Activated CD4-positive, CD25-positive, alpha-beta regulatory T cell treated with anti-CD3 and anti-CD28 coated beads, Interleukin-2, amount 50 U/mL, for 24 hours (primary cell): ENCODE measurements at regions not wholly inside any gene's neighbourhood (a gene's known extent, or its start where the extent isn't known, plus 50 kb on each side); places are given as distances from the start of the nearest gene placed in this dataset.
"Not testable (repeated sequence)": the region's sequence is repeated elsewhere in the genome, so short reads cannot be mapped to it uniquely, and the experiment has no call there.

Experiments used
- ATAC-seq, 2 donors: fragments of 150-1000 bp; cut with Tn5 transposase; one replicate each; pipeline ENCODE4 v1.10.0; 2021; ENCODE audit warnings: mild to moderate bottlenecking in 1 of 2, moderate library complexity in 1 of 2

DNA sequence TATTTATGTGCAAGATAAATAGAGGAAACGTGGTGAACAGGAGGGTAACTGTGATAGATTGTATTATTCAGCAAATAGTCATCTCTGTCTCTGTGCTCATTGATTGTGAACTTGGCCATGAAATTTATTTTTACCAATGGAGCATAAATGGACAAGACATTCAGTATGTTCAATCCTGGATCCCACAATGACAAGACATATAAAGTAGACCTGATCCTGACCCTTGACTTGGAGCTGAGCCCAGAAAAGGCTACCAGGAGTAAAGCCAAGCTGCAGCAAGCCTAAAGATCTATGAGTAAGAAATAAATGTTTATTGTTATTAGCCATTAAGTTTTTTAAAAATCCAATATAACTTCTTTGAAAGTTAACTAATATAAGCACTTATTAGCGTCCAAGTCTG is 531.2 kb downstream of the PIK3C3 start:
- no peak for ATAC-seq

DNA sequence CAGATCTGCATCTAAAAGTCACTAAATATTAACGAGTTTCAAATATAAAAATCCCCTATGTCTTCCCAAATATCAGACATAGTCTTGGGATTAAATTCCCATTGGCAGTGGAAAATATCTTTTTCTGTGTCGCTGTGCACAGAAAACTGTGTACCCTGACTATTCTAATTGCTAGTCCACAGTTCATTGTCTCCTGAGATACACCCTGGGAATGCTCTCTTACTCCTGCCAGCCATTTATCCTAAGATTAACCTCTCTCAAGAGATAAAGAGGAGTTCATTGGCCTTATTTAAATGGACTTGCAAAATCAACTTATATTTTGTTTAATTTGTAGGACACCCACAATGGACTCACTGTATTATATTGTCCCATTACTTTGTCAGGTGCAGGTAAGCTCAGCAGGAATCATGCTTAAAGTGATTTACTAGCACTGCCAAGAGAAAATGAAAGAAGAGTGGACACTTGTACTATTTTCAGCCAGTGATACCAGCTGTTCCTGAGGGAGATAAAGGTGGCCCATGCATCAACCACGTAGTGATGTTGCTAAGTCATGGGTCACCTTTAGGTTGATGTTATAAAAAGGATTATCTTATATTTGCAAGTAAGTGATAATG is 553.8 kb downstream of the PIK3C3 start:
- ATAC-seq: no peak

DNA sequence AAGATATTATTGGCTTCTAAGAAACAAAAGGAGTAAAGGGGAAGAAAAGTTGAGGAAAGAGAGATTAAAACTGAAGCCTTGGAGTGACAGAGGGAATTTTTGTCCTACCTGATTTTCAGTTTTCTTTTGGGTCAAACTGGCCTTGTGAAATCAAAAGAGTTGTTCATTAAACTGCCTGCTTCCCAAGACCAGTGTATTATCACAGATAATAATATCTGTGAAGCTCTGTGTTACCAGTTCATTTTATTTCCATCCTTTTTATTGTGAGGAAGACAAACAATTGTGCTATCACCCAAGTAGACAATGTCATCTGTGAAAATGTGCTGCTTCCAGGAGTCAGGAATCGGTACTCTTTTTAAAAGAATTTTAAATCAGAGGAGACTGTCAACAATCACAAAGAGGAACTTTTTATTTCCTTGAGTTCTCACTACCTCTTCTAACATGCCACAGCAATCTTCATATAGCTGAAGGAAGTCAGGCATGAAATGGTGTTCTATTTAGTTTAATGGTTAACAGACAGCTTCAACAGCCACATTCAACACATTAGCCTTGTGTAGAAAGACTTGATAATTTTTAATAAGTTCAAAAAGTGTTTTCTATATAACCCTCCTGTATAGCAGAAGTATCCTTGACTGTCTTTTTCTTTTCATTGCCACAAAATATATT is 554.8 kb downstream of the PIK3C3 start:
- ATAC-seq: no peak

DNA sequence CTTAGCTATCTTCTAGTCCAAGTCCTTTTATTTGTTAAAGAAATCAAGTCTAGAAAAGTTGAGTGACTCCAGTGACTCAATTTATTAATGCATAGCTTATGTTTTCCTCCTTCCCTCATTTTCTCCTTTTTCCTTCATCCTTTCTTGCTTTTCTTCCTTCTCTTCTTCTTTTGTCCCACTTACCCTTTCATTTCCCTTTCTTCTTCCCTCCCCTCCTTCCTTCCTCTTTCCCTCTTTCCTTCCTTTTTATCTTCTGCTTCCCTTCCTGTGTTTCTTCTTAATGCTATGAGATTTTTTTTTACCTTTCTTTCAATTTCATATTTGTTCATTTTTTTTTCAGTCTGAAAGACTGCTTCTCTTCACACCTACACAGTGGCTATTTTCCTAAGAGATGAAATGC is 555.5 kb downstream of the PIK3C3 start:
- no peak for ATAC-seq

DNA sequence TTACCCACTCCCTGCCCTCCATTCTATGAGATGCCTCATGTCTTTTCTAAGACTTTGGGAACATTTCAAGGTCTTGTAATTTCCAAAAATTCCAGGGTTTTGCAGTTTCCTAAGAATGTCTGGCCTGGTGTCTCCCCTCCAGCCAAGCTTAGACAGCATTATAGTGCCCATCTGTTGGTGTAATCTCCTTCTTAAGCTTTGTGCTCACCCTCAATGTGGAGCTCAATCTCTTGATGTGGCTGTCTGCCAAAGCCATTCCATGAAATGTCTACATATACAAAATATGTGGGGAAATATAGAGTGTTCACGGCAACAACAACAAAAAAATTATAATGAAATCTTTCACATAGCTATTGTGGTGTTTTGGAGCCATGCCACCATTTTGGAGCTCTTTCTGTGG is 558.4 kb downstream of the PIK3C3 start:
- no peak for ATAC-seq

DNA sequence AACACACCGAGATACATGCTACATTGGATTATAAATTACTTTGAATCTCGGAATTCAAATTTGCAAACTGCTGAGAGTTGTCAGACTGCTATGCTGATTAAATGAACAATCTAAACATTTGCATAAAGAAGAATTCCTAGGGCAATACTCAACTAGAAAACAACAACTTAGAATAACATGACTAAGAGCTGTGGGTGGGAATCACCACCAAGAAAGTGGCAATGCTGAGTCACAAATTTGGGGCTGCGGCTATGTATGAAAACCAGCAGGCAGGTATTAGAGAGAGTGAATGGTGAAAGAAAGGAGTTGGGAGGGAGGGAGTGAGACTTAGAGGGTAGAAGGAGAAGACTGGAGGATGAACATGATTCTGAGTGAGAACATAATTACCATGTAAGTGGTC is 559.5 kb downstream of the PIK3C3 start:
- no peak for ATAC-seq

DNA sequence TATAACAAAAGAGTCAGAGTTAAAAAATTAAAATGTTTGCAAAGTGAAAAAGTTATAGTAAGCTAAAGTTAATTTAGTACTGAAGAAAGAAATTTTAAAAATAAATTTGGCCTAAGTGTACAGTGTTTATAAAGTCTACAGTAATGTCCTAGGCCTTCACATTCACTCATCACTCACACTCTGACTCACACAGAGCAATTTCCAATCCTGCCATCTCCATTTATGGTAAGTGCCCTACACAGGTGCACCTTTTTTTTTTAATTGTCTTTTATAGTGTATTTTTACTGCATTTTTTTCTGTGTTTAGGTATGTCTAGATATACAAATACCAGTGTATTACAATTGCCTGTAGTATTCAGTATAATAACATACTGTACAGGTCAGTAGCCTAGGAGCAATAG is 562.9 kb downstream of the PIK3C3 start:
- ATAC-seq: no peak

DNA sequence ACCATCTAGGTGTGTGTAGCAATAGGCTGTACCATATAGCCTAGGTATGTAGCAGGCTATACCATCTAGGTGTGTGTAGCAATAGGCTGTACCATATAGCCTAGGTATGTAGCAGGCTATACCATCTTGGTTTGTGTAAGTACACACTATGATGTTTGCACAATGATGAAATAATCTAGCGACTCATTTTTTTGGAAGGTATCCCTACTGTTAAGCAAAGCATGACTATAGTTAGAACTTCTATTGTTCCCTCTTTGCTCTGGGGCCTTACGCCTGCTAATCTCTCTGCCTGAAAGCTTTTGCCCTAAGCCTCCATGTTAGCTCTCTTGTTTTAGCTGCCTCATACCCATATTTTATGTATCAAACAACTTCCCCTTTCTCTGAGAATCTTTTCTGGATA is 563.3 kb downstream of the PIK3C3 start:
- not testable (repeated sequence) for ATAC-seq

DNA sequence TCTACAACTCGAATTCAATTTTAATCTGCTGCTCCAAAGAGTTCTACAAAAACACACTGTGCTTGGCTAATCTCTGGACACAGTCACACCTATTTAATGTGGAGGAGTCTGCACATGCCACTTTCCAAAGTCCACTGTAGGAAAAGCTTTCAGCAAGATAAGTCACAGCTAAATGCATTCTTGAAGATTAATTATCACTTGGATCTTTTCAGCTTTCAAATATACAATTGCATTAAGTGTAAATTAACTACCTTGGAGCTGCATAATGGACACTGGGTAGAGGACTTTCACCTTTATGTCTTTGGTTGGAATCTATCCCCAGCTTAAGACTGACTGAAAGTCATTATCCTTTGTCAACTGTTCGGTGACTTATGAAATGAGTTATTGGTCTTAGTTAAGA is 565.1 kb downstream of the PIK3C3 start:
- no peak for ATAC-seq

DNA sequence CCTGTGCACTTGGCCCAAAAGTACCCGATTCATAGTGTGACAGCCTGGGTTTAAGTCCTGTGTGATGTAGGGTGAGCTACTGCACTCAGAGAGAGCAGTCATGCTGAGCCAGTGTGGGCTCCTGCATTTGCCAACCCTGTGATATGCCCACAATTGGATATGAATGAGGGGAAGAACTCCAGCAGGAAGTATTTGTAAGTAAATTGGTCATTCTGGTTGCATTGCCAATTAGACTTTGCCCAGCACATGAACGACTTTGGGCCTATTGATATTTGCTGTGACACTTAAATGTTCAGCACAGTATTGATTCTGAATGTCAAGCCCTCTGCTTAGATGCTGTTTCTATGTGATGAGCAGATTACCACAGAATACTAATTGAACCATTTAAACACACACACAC is 570.9 kb downstream of the PIK3C3 start:
- ATAC-seq: no peak

DNA sequence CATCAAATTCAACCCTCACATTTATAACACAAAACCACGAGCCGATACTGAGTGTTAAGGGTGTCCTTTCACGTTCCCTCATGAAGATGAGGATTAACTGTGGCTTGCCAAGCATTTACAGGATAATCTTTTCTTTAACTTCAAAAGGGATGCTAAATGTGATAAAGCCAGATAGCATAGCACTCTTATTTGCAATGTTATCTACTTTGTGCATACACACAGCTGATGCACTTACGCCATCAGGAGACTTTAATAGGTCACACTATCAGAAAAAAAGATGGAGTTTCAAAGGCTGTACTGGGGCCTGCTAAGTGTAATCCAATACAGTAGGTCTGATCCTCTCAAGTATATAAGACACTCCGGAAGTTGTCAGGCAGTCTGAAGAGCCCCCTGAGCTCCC is 572.7 kb downstream of the PIK3C3 start:
- ATAC-seq: no peak

DNA sequence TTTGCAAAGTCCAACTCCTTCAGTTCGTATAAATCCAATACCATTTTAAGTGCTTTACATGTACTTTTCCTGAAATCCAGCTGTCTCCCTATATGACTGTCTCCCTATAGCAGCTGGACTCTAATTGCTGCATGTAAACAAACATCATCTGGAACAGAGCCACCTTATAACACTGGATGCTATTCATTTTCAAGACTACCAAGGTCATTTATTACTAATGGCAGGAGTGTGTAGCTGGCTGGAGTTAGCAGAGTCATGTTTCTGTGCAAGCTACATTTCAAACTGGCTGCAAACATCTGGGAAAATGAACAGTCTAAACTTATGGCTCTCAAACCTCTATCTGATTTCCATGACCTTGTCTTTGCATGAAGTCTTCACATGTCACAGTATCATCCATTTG is 575.2 kb downstream of the PIK3C3 start:
- ATAC-seq: no peak

DNA sequence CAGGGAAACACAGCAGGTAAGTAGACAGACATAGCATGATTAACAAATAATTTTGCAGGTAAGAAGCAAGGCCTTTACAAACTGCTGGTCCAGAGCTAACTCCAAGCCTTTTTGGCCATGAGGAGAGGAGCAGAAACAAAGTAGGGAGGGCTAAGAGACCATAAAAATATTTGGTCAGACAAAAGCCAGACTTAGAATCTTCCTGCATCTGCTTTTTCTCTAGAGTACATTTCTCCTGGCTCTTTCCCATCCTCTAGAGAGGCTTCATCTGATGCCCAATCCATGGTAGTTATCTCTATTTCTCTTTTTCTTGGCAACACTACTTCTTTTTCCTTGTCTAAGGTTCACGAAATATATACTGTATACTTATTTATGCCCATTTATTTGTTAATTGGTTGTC is 577.1 kb downstream of the PIK3C3 start:
- no peak for ATAC-seq

DNA sequence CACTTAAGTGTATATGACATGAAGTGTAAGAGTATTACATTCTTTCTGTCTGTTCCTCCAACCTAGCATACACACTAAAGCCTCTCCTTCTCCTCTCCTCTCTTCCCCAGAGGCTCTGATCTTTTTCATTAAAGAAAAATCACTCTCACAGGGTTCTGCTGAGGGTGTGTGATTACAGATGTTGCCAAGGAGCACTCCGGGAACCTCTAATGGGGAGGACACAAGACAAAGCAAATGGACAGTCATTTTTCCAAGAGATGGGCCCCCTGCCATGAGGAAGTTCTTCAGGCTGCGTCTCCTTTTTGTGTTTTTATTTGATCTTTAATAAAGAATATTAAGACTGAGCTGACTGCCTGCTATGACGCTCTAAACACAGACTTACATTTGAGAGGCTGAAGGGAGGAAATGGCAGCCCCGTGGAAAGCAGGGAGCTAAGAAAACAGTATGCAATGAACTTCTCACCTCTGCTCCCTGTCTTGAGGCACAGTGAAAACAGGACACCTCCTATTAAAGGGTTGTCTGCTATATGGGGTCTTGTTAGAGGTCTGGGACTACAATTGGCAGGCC is 578.1 kb downstream of the PIK3C3 start:
- no peak for ATAC-seq

DNA sequence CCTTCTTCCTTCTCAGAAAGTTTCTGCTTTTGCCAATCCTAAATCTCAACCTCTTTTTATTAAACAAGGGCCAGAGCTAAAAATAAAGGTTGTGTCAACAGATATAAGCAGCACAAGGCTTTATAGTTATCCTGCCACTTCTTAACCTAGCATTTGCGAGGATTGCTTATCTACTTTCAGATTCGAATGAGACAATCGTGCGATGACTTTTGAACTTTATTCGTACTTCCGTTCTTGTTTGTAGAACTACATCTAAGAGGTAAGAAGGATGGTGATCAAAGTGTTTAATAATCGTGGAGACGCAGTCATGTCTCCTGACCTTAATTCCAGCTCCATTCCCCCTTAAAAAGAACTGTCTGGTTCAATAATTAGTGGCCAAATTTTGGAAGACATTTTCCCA is 578.6 kb downstream of the PIK3C3 start:
- no peak for ATAC-seq

DNA sequence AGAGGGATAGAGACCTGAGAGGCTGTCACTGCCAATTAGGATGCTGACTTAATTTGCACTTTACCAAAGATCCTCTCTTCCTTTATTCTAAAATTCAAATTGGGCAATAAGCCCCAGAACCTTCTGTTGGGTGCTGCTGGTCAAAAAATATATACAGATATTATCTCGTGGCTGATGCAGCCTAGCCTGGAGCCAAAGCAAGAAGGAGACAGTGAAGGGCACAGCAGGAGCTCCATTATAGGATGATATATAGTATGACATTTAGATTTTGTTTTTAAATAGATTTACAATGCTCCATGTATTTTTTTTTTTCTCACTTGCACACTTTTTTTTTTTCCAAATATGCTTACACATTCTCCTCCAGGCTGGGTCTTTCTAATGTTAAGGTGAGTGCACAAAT is 579.3 kb downstream of the PIK3C3 start:
- ATAC-seq: no peak

DNA sequence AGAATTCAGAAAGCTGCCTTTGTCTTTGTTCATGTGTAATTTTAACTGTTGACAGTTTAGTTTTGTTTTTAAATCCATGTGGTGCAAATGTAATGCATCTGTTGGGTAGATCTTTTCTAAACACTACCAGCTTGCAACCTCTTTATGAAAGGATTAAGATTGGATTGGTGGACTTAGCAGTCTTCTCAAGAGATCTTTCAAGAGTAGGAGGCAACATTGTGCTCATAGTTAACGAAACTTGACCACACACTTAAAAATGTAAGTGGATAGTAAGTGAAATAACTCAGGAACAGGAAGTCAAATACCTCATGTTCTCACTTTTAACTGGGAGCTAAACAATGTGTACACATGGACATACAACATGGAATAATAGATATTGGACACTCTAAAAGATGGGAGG is 579.0 kb downstream of the RIT2 start:
- no peak for ATAC-seq

DNA sequence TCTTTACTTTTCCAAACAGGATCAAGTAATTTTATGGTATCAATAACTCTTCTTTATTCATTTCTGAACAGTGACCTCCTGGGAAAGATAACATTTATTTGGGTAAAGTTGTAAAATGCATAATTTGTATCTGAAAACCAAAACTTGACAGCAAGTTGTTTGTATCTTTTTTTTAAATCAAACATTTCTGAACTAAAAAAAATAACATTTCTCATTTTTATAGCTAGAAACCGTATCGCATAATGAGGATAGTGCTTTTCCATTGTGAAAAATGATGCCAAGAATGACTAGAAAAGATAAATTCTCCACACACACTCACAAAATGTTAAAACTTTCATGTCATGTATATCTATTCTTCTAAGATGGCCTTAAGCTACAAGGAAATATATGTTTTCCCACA is 578.2 kb downstream of the RIT2 start:
- ATAC-seq: no peak

DNA sequence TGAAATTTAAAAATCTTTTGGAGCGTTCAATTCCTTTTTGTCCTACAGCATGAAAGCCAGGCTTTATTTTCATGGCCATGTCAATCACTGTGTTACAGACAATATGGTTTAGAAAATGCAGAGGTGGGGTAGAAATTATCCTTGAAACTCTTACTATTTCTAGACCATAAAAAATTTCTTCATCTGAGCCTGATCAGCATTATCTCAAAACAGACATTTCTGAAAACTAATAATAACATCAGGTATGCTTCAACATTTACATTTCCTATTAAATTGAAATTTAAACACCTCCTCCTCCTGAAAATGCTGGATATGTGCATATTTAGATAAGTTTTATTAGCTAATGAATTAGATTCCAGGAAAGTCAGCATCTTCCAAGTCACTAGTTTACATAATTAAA is 570.6 kb downstream of the RIT2 start:
- no peak for ATAC-seq

DNA sequence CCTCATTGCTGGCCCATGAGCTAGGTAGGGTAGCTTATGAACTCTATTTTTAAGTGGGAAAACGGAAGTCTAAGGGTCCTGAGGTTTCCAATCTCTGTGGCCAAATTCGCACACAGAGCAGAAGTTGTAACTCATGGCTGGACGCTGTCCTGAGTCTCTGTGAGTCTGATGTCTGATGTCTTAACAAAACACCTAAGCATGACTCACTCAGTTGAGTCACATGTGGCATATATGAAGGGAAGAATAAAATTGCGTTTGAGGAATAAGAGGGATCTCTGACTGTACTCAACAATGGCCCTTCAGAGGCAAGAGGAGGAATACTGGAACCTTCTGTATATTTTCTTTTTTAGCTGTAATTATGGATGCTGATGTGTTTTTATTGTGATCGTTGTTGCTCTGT is 569.7 kb downstream of the RIT2 start:
- ATAC-seq: no peak

DNA sequence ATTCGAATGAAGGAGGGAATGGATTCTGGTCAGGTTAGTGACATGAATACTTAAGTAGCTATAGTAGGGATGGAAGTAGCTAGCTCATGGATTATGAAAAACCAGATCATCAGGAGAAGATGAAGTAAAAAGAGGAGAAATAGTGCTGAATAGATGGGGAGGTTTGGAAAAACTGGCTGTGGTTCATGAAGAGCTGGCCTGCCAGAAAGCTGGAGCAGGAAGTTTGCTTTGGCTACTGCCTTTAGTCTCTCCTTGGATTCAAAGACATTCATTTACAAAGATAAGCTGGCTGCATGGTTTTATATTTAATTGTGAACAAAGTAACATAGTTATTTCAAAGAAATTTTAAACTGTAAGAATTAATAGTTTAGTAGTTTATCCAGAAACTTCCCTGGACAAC is 567.0 kb downstream of the RIT2 start:
- ATAC-seq: no peak

DNA sequence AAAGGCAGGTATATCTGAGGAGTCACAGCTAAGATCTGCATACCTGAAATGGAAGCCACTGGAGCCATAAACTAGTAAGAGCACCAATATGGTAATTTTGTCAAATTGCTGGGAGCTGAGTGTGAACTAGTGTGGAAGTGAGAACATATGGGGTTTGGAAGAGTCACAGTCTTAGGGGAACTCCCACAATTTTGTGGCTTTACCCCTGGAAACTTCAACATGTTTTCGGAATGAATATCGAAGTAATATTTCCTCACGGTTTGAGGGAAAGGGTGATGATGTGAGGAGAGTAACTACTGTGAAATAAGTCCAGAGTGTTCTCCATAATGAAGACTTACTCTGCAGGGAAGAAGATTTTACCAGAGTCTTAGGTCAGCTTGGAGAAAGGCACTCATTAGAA is 565.9 kb downstream of the RIT2 start:
- ATAC-seq: no peak

DNA sequence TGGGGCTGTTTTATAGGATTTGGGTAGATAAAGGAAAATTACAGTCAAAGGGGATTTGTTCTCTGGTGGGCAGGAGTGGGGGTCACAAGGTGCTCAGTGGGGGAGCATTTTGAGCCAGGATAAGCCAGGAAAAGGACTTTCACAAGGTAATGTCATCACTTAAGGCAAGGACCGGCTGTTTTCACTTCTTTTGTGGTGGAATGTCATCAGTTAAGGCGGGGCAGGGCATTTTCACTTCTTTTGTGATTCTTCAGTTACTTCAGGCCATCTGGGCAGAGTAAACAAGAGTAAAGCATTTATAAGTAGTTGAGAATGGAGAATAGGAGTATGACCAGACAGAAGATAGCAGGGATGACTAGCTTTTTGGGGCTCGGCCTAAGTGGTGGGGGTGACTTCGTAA is 562.9 kb downstream of the RIT2 start:
- not testable (repeated sequence) for ATAC-seq

DNA sequence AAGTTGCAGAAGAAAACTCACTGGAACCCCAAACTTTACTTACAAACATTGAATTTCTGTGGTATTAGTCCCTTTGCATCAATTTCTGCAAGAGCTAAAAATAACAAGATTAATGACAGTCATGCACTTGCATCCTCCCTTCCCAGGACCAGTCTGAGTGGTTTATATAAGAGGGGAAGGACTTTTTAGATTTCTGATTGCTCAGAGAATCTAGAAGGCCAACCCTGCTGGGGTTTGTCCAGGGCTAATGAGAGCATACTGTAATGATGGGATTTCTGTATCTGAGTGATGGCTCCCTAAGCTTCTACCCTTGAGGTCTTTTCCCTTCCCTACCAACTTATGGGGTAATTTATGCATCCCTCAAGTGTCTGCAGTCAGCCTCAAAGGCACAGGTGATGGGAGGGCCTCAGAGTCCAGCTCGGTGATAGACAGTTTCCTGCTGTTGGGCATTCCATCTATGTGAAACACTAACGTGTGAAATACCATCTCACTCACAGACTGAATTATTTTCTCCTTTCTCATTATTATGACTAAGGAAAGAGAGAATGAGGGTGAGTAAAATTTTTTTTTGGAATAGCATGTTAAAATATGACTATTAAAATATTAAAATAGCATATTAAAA is 556.3 kb downstream of the RIT2 start:
- ATAC-seq: no peak
